NCI-H345 treated with DMSO at 0.1 percent for 48 hours (cell line): ENCODE measurements at regions not wholly inside any gene's neighbourhood (a gene's known extent, or its start where the extent isn't known, plus 50 kb on each side); places are given as distances from the start of the nearest gene placed in this dataset.

Experiments
- DNase-seq: peaks from one replicate; lab custom pipeline; 2025; ENCODE audit not compliant: unreplicated experiment; lab: John Stamatoyannopoulos, UW

DNA sequence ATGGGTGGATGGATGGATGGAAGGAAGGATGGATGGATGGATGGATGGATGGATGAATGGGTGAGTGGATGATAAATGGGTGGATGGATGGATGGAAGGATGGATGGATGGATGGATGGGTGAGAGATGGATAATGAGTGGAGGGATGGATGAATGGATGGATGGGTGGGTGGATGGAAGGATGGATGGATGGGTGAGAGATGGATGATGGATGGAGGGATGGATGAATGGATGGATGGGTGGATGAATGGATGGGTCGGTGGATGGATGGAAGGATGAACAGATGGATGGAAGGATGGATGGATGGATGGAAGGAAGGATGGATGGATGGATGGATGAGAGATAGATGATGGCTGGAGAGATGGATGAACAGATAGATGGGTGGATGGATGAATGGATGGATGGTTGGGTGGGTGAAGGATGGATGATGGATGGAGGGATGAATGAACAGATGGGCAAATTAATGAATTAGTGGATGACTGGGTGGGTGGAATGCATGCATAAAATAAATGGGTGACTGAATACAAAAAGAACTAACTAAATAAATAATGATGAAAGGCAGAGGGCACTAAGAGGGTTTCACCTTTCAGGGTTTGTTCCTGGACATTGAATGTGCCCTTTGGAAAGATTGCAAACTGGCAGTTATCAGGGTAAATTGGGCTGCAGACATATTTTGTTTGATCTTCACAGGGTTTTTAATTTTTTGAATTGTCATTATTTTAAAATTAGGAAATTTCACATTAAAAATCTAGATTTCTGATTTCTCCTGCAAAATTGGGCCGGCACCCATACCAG lies 50.9 kb upstream of the PTPN1 start:
- DNase-seq = no peak

DNA sequence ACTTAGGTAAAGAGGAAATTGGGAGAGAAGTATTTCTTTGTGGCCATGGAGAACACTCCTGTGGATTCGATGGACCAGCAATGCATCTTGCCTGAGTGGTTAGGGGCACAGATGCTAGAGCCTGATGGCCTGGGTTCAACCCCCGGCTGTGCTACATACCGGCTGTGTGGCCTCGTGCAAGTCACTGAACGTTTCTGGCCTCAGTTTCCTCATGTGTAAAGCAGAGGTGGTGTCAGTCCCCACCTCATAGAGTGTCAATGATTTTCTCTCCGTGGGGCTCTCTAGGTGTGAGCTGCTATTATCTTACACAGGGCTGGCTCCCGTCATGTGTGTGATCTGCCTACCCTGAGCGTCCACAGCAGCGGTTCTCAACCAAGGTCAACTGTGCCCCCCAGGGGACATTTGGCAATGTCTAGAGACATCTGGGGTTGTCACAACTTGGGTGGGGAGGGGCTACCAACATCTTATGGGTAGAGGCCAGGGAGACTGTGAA lies 50.0 kb upstream of the PTPN1 start:
- DNase-seq = no peak
